B cell (primary cell): ENCODE measurements at regions not wholly inside any gene's neighbourhood (a gene's known extent, or its start where the extent isn't known, plus 50 kb on each side); places are given as distances from the start of the nearest gene placed in this dataset.

ENCODE experiments used
- ATAC-seq: fragments of 200-7000 bp; cut with Tn5 transposase; one replicate; pipeline ENCODE4 v1.10.0; 2021; ENCODE audit warnings: low read depth, mild to moderate bottlenecking, moderate number of reproducible peaks, moderate library complexity
- CTCF ChIA-PET: fragments of 350-600 bp; sonication (Branson Sonifier 250); formaldehyde crosslinking; loops from one replicate; lab custom pipeline; 2021; ENCODE audit warnings: antibody characterized with exemption, inconsistent platforms; lab: Charles Lee
- POLR2A ChIA-PET: fragments of 350-600 bp; sonication (Branson Sonifier 250); formaldehyde crosslinking; loops from one replicate; lab custom pipeline; 2021; ENCODE audit warnings: antibody characterized with exemption; lab: Charles Lee
- DNase-seq: peaks from one replicate; pipeline ENCODE4 v3.0.0; 2013
- H2AFZ ChIP-seq: 2 replicates; pipeline ENCODE4 v1.6.1; 2012; ENCODE audit warnings: mild to moderate bottlenecking, low read depth, low read length; ENCODE audit not compliant: insufficient read depth, poor library complexity, severe bottlenecking
- H3K27ac ChIP-seq, 2 donors: 1 replicate in 1 of 2; 2 replicates in 1 of 2; pipeline ENCODE4 v1.5.1; 2012 to 2013; ENCODE audit warnings: low read length in 2 of 2, mild to moderate bottlenecking in 2 of 2, moderate library complexity in 1 of 2
- H3K27me3 ChIP-seq, 4 experiments: fragments of 200-600 bp in 1 of 4; sonication (generic) in 1 of 4; replicated peaks in 1 of 4; 1 replicate in 2 of 4; 2 replicates in 2 of 4; pipeline versions ENCODE4 v1.6.1 to v1.7.0; 2013 to 2016; ENCODE audit warnings: low read length in 3 of 4, mild to moderate bottlenecking in 2 of 4, mixed read lengths in 1 of 4, moderate library complexity in 1 of 4; ENCODE audit not compliant: insufficient read depth in 4 of 4, control insufficient read depth in 3 of 4; ENCODE audit errors: control extremely low read depth in 1 of 4
- H3K36me3 ChIP-seq, 2 experiments: replicated peaks in 1 of 2; 1 replicate in 1 of 2; 2 replicates in 1 of 2; pipeline versions ENCODE4 v1.6.1 to v1.7.1; 2013; ENCODE audit warnings: low read length in 1 of 2; ENCODE audit not compliant: insufficient read depth in 2 of 2, control insufficient read depth in 1 of 2; ENCODE audit errors: control extremely low read depth in 1 of 2, extremely low read depth in 1 of 2
- H3K4me1 ChIP-seq, 2 donors: fragments of 200-600 bp in 1 of 2; sonication (generic) in 1 of 2; 1 replicate in 1 of 2; 2 replicates in 1 of 2; pipeline versions ENCODE4 v1.5.1 to v1.6.1; 2013 to 2017; ENCODE audit warnings: low read length in 2 of 2; ENCODE audit not compliant: control insufficient read depth in 2 of 2, insufficient read depth in 2 of 2
- H3K4me2 ChIP-seq: replicated peaks from 2 replicates; pipeline ENCODE3; 2012; ENCODE audit warnings: mild to moderate bottlenecking, low read depth, low read length; ENCODE audit not compliant: poor library complexity, severe bottlenecking
- H3K4me3 ChIP-seq, 5 experiments: fragments of 200-600 bp in 1 of 5; sonication (generic) in 1 of 5; 1 replicate in 3 of 5; 2 replicates in 2 of 5; pipeline versions ENCODE4 v1.5.1 to v1.7.0; 2011 to 2016; ENCODE audit warnings: low read length in 4 of 5, mild to moderate bottlenecking in 4 of 5, low read depth in 2 of 5, control low read depth in 1 of 5, moderate library complexity in 1 of 5; ENCODE audit not compliant: insufficient read depth in 1 of 5; ENCODE audit errors: control extremely low read depth in 1 of 5, extremely low read depth in 1 of 5
- H3K79me2 ChIP-seq: fragments of 200-600 bp; sonication (generic); one replicate; pipeline ENCODE4 v1.6.0; 2016; ENCODE audit warnings: low read length; ENCODE audit not compliant: control insufficient read depth, insufficient read depth
- H3K9ac ChIP-seq: fragments of 200-600 bp; sonication (generic); 2 replicates; pipeline ENCODE4 v1.6.1; 2017; ENCODE audit warnings: mild to moderate bottlenecking, low read length, moderate library complexity
- H3K9me3 ChIP-seq, 3 donors: one replicate each; pipeline versions ENCODE4 v1.6.1 to v1.7.1; 2013; ENCODE audit warnings: low read length in 2 of 3; ENCODE audit not compliant: control insufficient read depth in 2 of 3, insufficient read depth in 1 of 3; ENCODE audit errors: control extremely low read depth in 1 of 3
- H4K20me1 ChIP-seq: 2 replicates; pipeline ENCODE4 v1.6.0; 2012; ENCODE audit warnings: mild to moderate bottlenecking, low read length; ENCODE audit not compliant: insufficient read depth, control insufficient read depth, poor library complexity, severe bottlenecking
- H3K27ac Mint-ChIP-seq: one replicate; pipeline ENCODE4 v1.8.0; 2021; ENCODE audit warnings: mixed read lengths
- H3K27me3 Mint-ChIP-seq: one replicate; pipeline ENCODE4 v1.8.0; 2021; ENCODE audit warnings: mixed read lengths
- H3K4me1 Mint-ChIP-seq: one replicate; pipeline ENCODE4 v1.8.0; 2021; ENCODE audit warnings: mixed read lengths
- H3K4me3 Mint-ChIP-seq: one replicate; pipeline ENCODE4 v1.8.0; 2021; ENCODE audit warnings: mixed read lengths
- H3K9me3 Mint-ChIP-seq: one replicate; pipeline ENCODE4 v1.8.0; 2022; ENCODE audit warnings: mixed read lengths; ENCODE audit not compliant: insufficient read depth
- EZH2 ChIP-seq: IDR thresholded peaks from 2 replicates; pipeline ENCODE4 v1.6.1; 2012; ENCODE audit warnings: borderline replicate concordance, low read depth, mild to moderate bottlenecking, moderate library complexity, low read length; ENCODE audit not compliant: insufficient read depth, poor library complexity, severe bottlenecking
- WGBS: methylation state at CpG from one replicate; pipeline ENCODE4 v1.1.5; 2013; ENCODE audit warnings: missing lambda C conversion rate; ENCODE audit not compliant: insufficient coverage; 5-methylcytosine and 5-hydroxymethylcytosine counted together
- intact Hi-C: fragments of 100-400 bp; cut with micrococcal nuclease; formaldehyde crosslinking; loops from one replicate; pipeline ENCODE4 v1.10.0; 2022
- TF ChIP-seq, protein P1 (sequence below): fragments of 200-600 bp; IDR thresholded peaks from one replicate; pipeline ENCODE4 v1.8.0; 2022; ENCODE audit warnings: antibody characterized with exemption, mild to moderate bottlenecking

DNA sequence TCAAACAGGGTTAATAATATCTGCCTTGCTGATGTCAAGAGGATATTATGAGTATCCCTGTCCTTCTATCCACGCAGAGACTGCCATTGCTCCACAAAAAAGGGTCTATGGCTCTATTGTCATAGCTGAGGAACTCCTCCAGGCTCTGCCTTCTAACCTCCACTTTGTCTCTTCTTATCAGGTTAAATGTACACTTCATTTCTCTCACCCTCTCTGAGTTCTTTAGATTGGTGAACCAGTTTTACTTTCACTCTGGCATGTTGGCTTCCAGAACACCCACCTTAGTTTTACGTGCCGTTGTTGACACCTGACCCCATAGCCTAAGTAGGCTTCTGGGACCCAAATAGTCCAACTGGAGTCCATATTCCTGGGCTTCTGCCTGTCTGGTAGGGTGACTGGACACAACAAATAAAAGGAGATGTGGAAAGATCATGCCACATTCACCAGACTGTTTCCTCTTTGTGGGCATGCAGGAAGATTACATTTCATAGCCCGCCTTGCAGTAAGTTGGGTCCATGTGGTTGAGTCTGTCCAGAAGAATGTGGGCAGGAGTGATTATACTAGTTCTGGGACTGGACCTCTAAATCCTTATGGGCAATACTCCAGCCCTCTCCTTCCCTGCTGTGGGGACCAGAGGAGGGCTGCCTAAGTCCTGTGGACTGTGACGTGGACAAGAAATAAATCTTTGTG lies 350.4 kb upstream of the CLINT1 start:
- H3K27me3 ChIP-seq, result no peaks in the 10 kb centered on the region
- H3K9me3 ChIP-seq, result peaks cover 0 to 2% (median 0%) of the 10 kb centered on the region in 3 donors
- Mint-ChIP-seq H3K27ac (no peak overlapping the region), H3K27me3 (no peaks in the 10 kb centered on the region), H3K9me3 (no peaks in the 10 kb centered on the region), H3K4me1 (peaks cover 3% of the 10 kb centered on the region), H3K4me3 (peak overlapping the region; percentile 14)
- no peak overlapping the region for H3K4me2 ChIP-seq
- H3K36me3 ChIP-seq, result no peaks in the 10 kb centered on the region
- H2AFZ ChIP-seq, result peak overlapping the region; percentile 41
- ATAC-seq, result no peak
- ChIA-PET CTCF (no interaction called here), POLR2A (no interaction called here)
- intact Hi-C loops, result no loop called here
- TF ChIP-seq, protein P1, sequence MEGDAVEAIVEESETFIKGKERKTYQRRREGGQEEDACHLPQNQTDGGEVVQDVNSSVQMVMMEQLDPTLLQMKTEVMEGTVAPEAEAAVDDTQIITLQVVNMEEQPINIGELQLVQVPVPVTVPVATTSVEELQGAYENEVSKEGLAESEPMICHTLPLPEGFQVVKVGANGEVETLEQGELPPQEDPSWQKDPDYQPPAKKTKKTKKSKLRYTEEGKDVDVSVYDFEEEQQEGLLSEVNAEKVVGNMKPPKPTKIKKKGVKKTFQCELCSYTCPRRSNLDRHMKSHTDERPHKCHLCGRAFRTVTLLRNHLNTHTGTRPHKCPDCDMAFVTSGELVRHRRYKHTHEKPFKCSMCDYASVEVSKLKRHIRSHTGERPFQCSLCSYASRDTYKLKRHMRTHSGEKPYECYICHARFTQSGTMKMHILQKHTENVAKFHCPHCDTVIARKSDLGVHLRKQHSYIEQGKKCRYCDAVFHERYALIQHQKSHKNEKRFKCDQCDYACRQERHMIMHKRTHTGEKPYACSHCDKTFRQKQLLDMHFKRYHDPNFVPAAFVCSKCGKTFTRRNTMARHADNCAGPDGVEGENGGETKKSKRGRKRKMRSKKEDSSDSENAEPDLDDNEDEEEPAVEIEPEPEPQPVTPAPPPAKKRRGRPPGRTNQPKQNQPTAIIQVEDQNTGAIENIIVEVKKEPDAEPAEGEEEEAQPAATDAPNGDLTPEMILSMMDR, result no peak
- TF ChIP-seq EZH2, result no peak
- no peak overlapping the region for H3K4me3 ChIP-seq
- H4K20me1 ChIP-seq, result no peaks in the 10 kb centered on the region
- WGBS, result 93% methylated on average over 3 of the region's 5 CpGs
- no peaks in the 10 kb centered on the region for H3K4me1 ChIP-seq
- H3K9ac ChIP-seq, result no peak overlapping the region
- H3K27ac ChIP-seq, result no peak overlapping the region
- DNase-seq, result no peak
- no peaks in the 10 kb centered on the region for H3K79me2 ChIP-seq

DNA sequence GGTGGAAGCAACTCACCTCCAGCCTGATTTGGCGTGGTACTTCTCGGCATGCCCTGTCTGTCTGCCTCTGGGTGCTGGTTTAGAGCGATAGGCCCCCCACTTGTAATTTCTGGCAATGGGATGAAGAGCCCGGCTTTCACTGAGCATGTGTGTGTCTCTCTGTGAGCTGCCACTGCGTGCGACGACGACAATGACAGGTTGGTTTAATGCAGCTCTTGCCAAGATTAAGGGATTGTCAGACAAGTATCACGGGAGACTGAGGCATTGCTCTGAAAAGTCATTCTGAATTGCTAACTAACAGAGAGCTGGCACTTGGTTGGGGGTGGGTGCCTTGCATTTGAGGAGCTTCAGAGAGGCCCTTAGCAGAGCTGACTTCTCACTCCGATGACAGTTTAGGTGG lies 348.8 kb upstream of the CLINT1 start:
- CTCF ChIA-PET, result no interaction called here
- H3K27ac Mint-ChIP-seq, result no peak overlapping the region

More for the DNA sequence above, 348.8 kb upstream of the CLINT1 start:
- no peaks in the 10 kb centered on the region for H3K27me3 ChIP-seq
- H4K20me1 ChIP-seq, result no peaks in the 10 kb centered on the region
- no peak overlapping the region for H3K4me3 Mint-ChIP-seq
- H3K36me3 ChIP-seq, result no peaks in the 10 kb centered on the region
- no peaks in the 10 kb centered on the region for H3K9me3 Mint-ChIP-seq
- H3K4me2 ChIP-seq, result no peak overlapping the region
- H3K27ac ChIP-seq, result no peak overlapping the region
- H3K4me3 ChIP-seq, result no peak overlapping the region
- TF ChIP-seq, protein P1, result no peak
- no peak for TF ChIP-seq EZH2
- peaks cover 0 to 2% (median 0%) of the 10 kb centered on the region in 3 donors for H3K9me3 ChIP-seq
- no peaks in the 10 kb centered on the region for H3K4me1 ChIP-seq
- H3K79me2 ChIP-seq, result no peaks in the 10 kb centered on the region
- H2AFZ ChIP-seq, result no peak overlapping the region
- ATAC-seq (no peak), DNase-seq (no peak)
- POLR2A ChIA-PET, result no interaction called here
- H3K4me1 Mint-ChIP-seq, result peaks cover 3% of the 10 kb centered on the region
- no peak overlapping the region for H3K9ac ChIP-seq
- 98% methylated on average over 10 of the region's 10 CpGs for WGBS
- intact Hi-C loops, result no loop called here
- H3K27me3 Mint-ChIP-seq, result no peaks in the 10 kb centered on the region
